ENCODE measurements at regions not wholly inside any gene's neighbourhood (a gene's known extent, or its start where the extent isn't known, plus 50 kb on each side); places are given as distances from the start of the nearest gene placed in this dataset.
"Not testable (repeated sequence)": the region's sequence is repeated elsewhere in the genome, so short reads cannot be mapped to it uniquely, and the experiment has no call there.

DNA sequence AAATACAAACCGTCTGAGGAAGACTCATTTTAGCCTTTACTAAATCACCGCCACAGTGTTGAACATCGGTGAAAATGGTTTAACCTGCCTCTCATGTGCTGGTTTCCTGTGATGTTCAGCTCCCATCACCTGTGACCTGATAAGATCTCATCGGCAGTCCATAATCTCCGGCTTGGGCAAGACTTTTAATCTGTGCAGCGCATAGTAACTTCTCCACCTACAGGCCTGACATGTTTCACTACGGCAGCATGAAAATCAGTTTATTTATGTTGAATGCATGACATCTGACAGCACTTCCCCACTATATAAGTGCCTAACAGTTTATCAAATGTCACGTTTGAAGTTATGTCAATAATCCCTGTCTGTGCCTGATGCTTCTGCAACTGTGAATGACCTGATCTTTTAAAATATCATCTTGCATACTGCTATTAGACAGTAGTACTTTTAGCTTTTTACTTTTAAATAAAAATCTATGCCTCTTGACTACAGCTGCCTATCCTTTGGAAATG is 1919.8 kb upstream of the AGA start:
- DNase-seq, result no peak

DNA sequence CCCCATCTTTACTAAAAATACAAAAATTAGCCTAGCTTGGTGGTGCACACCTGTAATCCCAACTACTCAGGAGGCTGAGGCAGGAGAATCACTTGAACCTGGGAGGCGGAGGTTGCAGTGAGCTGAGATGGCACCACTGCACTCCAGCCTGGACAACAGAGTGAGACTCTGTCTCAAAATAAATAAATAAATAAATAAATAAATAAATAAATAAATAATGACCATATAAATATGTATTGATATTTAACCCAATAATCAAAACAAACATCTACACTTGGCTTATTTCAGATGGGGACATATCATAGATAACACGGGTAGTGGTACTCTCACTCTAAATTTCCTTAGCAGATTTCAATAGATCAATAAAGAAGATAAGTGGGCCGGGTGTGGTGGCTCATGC is 1923.7 kb upstream of the AGA start:
- DNase-seq, result not testable (repeated sequence)

DNA sequence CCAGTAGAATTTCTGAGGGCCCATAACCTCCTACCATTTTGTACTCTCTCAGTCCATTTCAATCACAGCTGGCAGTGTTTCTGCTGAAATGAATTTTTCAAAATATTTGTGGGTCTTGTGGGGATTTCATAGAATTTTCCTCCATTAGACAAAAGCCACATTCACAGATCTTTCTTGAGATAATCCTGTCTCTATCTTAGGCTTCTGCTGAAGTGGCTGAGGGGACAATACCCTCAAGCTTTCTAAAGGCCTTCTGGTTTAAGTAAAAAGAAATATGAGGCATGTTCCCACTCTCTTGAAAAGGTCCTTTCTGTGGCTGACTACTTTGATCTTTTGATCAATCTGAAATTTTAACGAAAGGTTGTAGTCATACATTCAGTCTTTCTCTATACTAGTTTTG is 1930.0 kb upstream of the AGA start:
- DNase-seq, result no peak

DNA sequence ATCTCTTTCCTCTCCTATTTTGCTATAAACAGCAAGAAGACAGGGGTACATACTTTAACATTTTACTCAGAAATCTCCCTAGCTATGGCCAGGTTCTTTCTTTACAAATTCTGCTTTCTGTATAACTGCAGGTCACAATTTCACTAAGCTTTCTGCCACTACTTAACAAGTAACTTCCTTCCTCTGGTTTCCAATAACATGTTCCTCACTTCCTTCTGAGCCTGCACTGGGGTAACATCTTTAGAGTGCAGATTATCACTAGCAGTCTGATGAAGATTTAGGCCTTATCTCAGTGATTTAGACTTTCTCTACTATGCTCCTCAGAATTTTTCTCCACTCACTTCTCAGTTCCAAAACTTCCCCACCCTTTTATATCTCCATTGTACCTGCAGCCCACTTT is 1930.5 kb upstream of the AGA start:
- no peak for DNase-seq

DNA sequence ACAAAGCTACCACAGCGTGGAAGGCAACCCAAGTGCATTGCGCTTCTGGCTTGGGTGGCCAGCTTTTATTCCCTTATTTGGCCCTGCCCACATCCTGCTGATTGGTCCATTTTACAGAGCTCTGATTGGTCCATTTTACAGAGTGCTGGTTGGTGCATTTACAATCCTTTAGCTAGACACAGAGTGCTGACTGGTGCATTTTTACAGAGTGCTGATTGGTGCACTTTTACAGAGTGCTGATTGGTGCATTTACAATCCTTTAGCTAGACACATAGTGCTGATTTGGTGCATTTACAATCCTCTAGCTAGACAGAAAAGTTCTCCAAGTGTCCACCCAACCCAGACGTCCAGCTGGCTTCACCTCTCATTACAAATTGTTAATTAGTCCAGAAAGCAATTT is 1936.6 kb upstream of the AGA start:
- DNase-seq, result not testable (repeated sequence)

- DNase-seq, result no peak
Measured at GRCh38 chr4:179392787-179393186, 1950.5 kb upstream of the AGA start.

DNA sequence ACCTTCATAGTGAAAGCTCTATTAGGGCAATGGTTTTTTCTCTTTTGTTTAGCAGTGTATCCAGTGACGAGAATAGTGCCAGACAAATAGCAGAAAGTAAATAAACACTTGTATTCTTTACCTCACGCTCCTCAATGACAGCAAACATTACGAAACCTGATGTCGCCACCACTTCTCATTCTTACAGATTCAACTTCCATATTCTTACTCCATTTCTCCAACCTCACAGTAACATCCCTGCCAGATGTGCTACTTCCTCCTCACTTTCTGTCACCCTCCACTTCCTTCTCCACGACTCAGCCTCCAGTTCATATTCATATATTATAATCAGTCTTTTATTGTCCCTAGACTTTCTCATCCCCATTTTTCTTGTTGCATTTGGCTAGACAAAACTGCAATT is 1956.2 kb upstream of the AGA start:
- no peak for DNase-seq

DNA sequence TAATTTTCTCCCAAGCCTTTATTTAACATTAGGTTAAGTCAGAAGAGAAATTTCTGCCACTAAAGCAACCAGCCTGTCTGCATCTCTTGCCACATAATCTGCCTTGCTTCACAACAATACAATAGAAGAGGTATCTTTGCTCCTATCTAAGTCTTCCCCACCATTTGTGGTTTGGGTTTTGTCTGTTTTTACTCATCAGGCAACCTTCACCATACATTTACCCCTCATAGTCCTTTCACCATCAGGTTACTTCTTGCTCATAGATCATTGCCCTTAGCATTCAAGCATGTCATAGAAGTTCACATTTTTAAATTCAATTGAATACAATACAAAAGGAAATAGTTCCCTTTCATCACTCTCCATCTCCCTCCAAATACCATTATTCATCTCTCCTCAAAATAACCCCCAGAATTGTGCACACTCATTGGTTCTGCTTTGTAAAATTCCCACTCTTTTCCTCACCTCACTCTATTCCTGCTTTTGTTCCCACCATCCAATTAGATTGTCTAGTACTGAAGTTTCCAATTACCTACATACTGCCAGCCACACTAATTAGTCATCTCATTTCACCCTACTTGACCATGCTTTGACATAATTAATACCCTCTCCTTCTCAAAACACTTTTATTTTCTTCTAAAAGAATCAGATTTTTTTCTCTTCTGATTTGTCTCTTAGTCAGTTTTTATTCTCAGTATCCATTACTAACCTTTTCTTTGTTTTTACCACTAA is 1957.0 kb upstream of the AGA start:
- no peak for DNase-seq

DNA sequence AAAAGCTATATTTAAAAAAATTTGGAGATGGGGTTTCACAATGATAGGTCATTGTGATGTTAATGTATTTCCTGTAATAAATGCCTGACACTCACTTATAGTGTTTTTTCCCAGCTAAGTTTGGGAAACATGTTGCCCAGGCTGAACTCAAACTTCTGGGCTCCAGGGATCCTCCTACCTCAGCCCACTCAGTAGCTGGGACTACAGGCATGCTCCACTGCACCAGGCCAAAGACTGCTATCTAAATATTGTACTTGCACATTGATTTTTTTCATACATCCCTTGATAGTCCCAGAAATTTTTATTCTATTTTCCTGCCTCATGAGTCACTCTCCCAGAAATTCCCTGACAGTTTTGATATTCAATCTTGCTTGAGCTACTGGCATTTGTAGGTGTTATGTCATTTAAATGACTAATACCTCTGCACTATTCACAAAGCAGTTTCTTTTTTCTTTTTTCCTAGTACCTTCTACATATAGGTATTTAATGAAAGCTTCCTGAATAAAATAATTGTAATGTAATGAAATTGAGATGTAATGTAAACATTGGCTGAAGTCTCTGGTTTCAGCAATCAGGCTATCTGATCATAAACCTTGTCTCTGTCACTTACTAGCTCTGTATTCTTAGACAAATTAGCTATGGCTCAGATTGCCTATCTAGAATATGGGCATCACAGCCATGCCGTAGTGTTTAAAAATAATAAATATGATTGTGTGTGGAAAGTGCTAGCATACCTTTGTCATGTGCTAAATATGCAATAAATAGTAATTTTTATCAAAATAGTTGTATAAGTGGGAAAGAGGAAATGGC is 1973.0 kb upstream of the AGA start:
- DNase-seq, result no peak

GRCh38 chr4:179415847-179416223 is 1973.6 kb upstream of the AGA start:
- DNase-seq, result no peak

DNA sequence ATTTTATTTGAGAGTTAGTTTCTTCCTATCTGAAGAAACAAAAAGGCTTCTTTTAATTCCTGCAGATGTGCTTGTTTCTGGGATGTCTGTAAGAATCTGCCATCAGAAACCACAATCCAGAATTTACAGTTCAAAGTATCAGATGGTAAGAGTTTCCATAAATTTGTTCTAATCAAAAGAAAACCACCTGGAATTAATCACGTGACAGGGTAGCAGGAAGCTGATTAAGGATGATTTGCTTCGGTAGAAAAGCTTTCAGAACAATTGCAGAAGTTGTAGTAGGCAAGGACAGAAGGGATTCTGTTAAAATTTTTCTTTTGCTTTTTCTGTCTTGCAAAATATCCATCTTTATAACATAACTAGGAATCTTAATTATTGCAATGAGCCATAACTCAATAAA is 1975.1 kb upstream of the AGA start:
- no peak for DNase-seq

DNA sequence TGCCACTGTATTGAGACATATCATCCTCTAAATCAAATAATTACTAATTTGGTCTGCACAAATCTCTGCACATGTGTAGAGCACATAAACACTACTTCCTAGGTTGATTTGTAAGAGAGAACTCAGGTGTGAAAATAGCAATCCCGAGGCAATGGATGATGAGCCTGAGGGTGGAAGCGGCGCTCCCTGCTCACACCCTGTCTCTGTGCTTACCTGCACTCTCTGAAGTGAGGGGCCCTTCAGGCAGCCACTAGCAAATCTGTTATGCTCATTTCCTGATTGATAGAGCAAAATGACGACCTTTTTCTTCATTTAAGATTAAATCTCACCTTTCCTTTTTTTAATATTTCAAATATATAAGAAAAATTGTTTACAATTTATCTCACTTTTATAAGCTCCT is 1995.7 kb upstream of the AGA start:
- DNase-seq, result no peak

DNA sequence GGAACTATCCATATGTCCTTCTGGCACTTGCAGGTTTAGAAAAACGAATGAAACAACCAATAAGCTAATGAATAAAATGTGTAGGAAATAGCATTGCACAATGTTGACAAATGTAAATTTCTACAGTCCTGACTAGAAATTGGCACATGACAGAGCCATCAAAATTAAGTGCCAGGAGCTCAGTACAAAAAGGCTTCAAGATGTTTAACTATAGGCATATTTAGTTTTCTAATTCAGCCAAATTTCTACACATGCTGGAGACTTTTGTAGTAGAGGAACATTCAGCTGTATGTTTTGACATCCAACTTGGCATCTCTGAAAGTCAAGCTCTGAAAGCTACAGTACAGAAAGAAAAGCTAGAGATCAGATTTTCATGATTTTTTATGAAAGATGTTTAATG is 1999.4 kb upstream of the AGA start:
- no peak for DNase-seq

GRCh38 chr4:179447308-179447707 is 2005.1 kb upstream of the AGA start:
- no peak for DNase-seq

- DNase-seq, result no peak
Measured at GRCh38 chr4:179465131-179465797, 2023.0 kb upstream of the AGA start.

GRCh38 chr4:179467878-179468277 is 2025.6 kb upstream of the AGA start:
- DNase-seq, result no peak

GRCh38 chr4:179472164-179472563 is 2029.9 kb upstream of the AGA start:
- DNase-seq, result no peak

DNA sequence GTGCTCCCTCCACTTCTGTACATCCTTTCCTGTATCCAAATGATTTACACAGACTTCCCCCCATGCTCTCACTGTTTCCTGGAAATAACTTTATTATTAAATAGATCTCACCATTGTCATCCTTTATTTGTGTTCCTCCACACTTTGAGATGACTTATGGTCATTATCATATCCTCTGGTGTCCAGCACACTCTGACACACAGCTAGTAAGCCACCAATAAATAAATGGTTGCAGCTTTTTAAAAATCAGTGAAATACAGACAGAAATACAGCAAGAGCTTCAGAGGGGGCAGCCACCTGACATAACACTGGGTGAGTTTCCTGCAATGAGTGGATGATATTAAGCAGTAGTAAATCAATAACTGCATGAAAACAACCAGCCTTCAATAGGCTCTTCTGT is 2036.4 kb upstream of the AGA start:
- DNase-seq, result no peak

GRCh38 chr4:179485781-179486180 is 2043.5 kb upstream of the AGA start:
- no peak for DNase-seq

GRCh38 chr4:179486570-179487335 is 2044.5 kb upstream of the AGA start:
- DNase-seq, result no peak

- no peak for DNase-seq
Measured at GRCh38 chr4:179492260-179493080, 2050.2 kb upstream of the AGA start.

GRCh38 chr4:179503976-179504375 is 2061.7 kb upstream of the AGA start:
- no peak for DNase-seq

Data from activated effector memory CD4-positive, alpha-beta T cell treated with Interleukin-2 at 50 U/mL for 16 hours (primary cell).